HEK293T (cell line): ENCODE measurements at regions not wholly inside any gene's neighbourhood (a gene's known extent, or its start where the extent isn't known, plus 50 kb on each side); places are given as distances from the start of the nearest gene placed in this dataset.

ENCODE experiments used
- CTCF ChIA-PET: fragments of 350-600 bp; formaldehyde crosslinking; extraction: SDS; loops from one replicate; lab custom pipeline; 2021; ENCODE audit warnings: antibody characterized with exemption, inconsistent platforms; lab: Yijun Ruan, JAX
- POLR2A ChIA-PET: fragments of 350-600 bp; formaldehyde crosslinking; extraction: SDS; loops from one replicate; lab custom pipeline; 2020; ENCODE audit warnings: antibody characterized with exemption, inconsistent platforms; lab: Yijun Ruan, JAX
- DNase-seq: peaks from one replicate; pipeline ENCODE4 v3.0.0; 2012; ENCODE audit warnings: mixed read lengths; ENCODE audit errors: extremely low spot score
- ARNT ChIP-seq: fragments of 450-650 bp; IDR thresholded peaks from 2 replicates; pipeline ENCODE4 v1.6.1; 2017; ENCODE audit warnings: mild to moderate bottlenecking
- BHLHE40 ChIP-seq: fragments of 450-650 bp; IDR thresholded peaks from 2 replicates; pipeline ENCODE4 v1.6.1; 2016; ENCODE audit warnings: mild to moderate bottlenecking, moderate library complexity, borderline replicate concordance
- CTBP1 ChIP-seq: fragments of 450-650 bp; IDR thresholded peaks from 2 replicates; pipeline ENCODE4 v1.6.1; 2016; ENCODE audit warnings: borderline replicate concordance
- ELF4 ChIP-seq: fragments of 450-650 bp; IDR thresholded peaks from 2 replicates; pipeline ENCODE4 v1.6.1; 2017; ENCODE audit warnings: antibody characterized with exemption
- FOXA1 ChIP-seq: fragments of 450-650 bp; IDR thresholded peaks from 2 replicates; pipeline ENCODE4 v1.6.1; 2016; ENCODE audit warnings: mild to moderate bottlenecking
- FOXK2 ChIP-seq: fragments of 450-650 bp; IDR thresholded peaks from 2 replicates; pipeline ENCODE4 v1.6.1; 2016; ENCODE audit warnings: mild to moderate bottlenecking
- FOXM1 ChIP-seq: fragments of 450-650 bp; IDR thresholded peaks from 2 replicates; pipeline ENCODE4 v1.6.1; 2017; ENCODE audit warnings: mild to moderate bottlenecking, borderline replicate concordance
- HDGF ChIP-seq: fragments of 450-650 bp; IDR thresholded peaks from 2 replicates; pipeline ENCODE4 v1.6.1; 2017; ENCODE audit warnings: antibody characterized with exemption, borderline replicate concordance
- L3MBTL2 ChIP-seq: fragments of 450-650 bp; conservative IDR thresholded peaks from 2 replicates; pipeline ENCODE4 v1.6.1; 2016; ENCODE audit warnings: mild to moderate bottlenecking
- LEF1 ChIP-seq: fragments of 450-650 bp; IDR thresholded peaks from 2 replicates; pipeline ENCODE4 v1.6.1; 2017; ENCODE audit warnings: mild to moderate bottlenecking, borderline replicate concordance
- NFRKB ChIP-seq: fragments of 450-650 bp; IDR thresholded peaks from 2 replicates; pipeline ENCODE4 v1.6.1; 2016; ENCODE audit warnings: mild to moderate bottlenecking, moderate library complexity
- PKNOX1 ChIP-seq: fragments of 450-650 bp; IDR thresholded peaks from 2 replicates; pipeline ENCODE4 v1.6.1; 2016
- SP1 ChIP-seq: fragments of 450-650 bp; IDR thresholded peaks from 2 replicates; pipeline ENCODE4 v1.6.1; 2017
- SUZ12 ChIP-seq: fragments of 450-650 bp; IDR thresholded peaks from 2 replicates; pipeline ENCODE4 v1.6.1; 2016; ENCODE audit warnings: mild to moderate bottlenecking
- TARDBP ChIP-seq: fragments of 450-650 bp; IDR thresholded peaks from 2 replicates; pipeline ENCODE4 v1.6.1; 2016
- ZNF384 ChIP-seq: fragments of 450-650 bp; IDR thresholded peaks from 2 replicates; pipeline ENCODE4 v1.6.1; 2016

GRCh38 chrX:7225338-7225737 lies 77.4 kb upstream of the PUDP start:
- ChIA-PET POLR2A (no interaction called here), CTCF (no interaction called here)
- no peak for TF ChIP-seq FOXM1
- no peak for TF ChIP-seq HDGF
- no peak for TF ChIP-seq BHLHE40
- TF ChIP-seq FOXK2 = no peak
- no peak for TF ChIP-seq LEF1
- no peak for TF ChIP-seq NFRKB
- TF ChIP-seq ZNF384 = no peak
- TF ChIP-seq ELF4 = no peak
- TF ChIP-seq L3MBTL2 = no peak
- TF ChIP-seq CTBP1 = no peak
- TF ChIP-seq ARNT = no peak
- no peak for TF ChIP-seq SP1
- TF ChIP-seq TARDBP = no peak
- TF ChIP-seq PKNOX1 = no peak
- no peak for TF ChIP-seq FOXA1
- TF ChIP-seq SUZ12 = no peak
- DNase-seq = no peak

- CTCF ChIA-PET = no interaction called here
- TF ChIP-seq CTBP1 (no peak), NFRKB (no peak), HDGF (no peak), PKNOX1 (no peak), LEF1 (no peak), ARNT (no peak), FOXM1 (no peak), FOXA1 (no peak)
- POLR2A ChIA-PET = no interaction called here
- no peak for DNase-seq
Observed at GRCh38 chrX:7223271-7223670, 75.3 kb upstream of the PUDP start.

GRCh38 chrX:7220121-7220520 lies 72.2 kb upstream of the PUDP start:
- ChIA-PET POLR2A (no interaction called here), CTCF (no interaction called here)
- DNase-seq = no peak
- TF ChIP-seq NFRKB (no peak), FOXM1 (no peak), HDGF (no peak), TARDBP (no peak), CTBP1 (no peak), BHLHE40 (no peak), FOXA1 (no peak), PKNOX1 (no peak), ELF4 (no peak), SP1 (no peak), ZNF384 (no peak)

- TF ChIP-seq TARDBP (no peak), SP1 (no peak)
- ChIA-PET POLR2A (no interaction called here), CTCF (no interaction called here)
- no peak for DNase-seq
Observed at GRCh38 chrX:7219153-7219705, 71.3 kb upstream of the PUDP start.

GRCh38 chrX:7218321-7219152 lies 70.6 kb upstream of the PUDP start:
- ChIA-PET CTCF (no interaction called here), POLR2A (no interaction called here)
- TF ChIP-seq ARNT (no peak), FOXA1 (no peak), TARDBP (no peak), BHLHE40 (no peak), FOXM1 (no peak), FOXK2 (no peak)
- no peak for DNase-seq

- TF ChIP-seq CTBP1 = no peak
- no peak for TF ChIP-seq ZNF384
- TF ChIP-seq SP1 = no peak
- no peak for TF ChIP-seq L3MBTL2
- no peak for TF ChIP-seq LEF1
- TF ChIP-seq NFRKB = no peak
- no peak for TF ChIP-seq HDGF
- TF ChIP-seq ARNT = no peak
- no peak for TF ChIP-seq TARDBP
- TF ChIP-seq FOXA1 = no peak
- no peak for TF ChIP-seq FOXM1
- TF ChIP-seq SUZ12 = no peak
- no peak for TF ChIP-seq ELF4
- no peak for TF ChIP-seq PKNOX1
- TF ChIP-seq FOXK2 = no peak
- CTCF ChIA-PET = no interaction called here
- POLR2A ChIA-PET = no interaction called here
- DNase-seq = no peak
Observed at GRCh38 chrX:7216981-7217587, 69.1 kb upstream of the PUDP start.
